ENCODE measurements at regions not wholly inside any gene's neighbourhood (a gene's known extent, or its start where the extent isn't known, plus 50 kb on each side); places are given as distances from the start of the nearest gene placed in this dataset.

DNA sequence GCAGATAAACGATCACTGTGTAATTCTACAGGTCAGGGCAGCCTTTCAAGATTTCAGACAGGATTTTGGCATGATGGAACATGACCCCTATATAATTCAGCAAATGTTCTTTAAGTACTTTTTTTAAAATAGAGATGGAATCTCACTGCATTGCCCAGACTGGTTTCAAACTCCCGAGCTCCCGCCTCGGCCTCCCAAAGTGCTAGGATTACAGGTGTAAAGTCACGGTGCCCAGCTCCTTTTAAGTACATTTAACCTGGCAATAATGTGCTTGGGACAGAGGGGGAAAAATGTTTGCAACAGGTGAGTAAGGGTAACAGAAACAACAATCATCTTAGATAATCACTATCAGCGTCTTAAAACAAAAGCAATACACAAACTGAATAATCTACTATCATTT is 66.5 kb upstream of the PSMD7 start:
- ChIA-PET CTCF (ENCODE audit: low intra/inter-chr PET ratio, low total read pairs) (no interaction called here), POLR2A (no interaction called here)
- TF ChIP-seq PHB2 (IDR thresholded peaks at IDR 0.05; ENCODE audit: partially characterized antibody): no peak
- TF ChIP-seq, protein P1, sequence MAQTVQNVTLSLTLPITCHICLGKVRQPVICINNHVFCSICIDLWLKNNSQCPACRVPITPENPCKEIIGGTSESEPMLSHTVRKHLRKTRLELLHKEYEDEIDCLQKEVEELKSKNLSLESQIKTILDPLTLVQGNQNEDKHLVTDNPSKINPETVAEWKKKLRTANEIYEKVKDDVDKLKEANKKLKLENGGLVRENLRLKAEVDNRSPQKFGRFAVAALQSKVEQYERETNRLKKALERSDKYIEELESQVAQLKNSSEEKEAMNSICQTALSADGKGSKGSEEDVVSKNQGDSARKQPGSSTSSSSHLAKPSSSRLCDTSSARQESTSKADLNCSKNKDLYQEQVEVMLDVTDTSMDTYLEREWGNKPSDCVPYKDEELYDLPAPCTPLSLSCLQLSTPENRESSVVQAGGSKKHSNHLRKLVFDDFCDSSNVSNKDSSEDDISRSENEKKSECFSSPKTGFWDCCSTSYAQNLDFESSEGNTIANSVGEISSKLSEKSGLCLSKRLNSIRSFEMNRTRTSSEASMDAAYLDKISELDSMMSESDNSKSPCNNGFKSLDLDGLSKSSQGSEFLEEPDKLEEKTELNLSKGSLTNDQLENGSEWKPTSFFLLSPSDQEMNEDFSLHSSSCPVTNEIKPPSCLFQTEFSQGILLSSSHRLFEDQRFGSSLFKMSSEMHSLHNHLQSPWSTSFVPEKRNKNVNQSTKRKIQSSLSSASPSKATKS (CRISPR knock-in tag; IDR thresholded peaks at IDR 0.05): no peak
- no peak for TF ChIP-seq BHLHE40 (IDR thresholded peaks at IDR 0.05; ENCODE audit: low read length)
- no peak for TF ChIP-seq ZNF235 (CRISPR knock-in tag; IDR thresholded peaks at IDR 0.05; ENCODE audit: borderline replicate concordance)
- TF ChIP-seq, protein P2, sequence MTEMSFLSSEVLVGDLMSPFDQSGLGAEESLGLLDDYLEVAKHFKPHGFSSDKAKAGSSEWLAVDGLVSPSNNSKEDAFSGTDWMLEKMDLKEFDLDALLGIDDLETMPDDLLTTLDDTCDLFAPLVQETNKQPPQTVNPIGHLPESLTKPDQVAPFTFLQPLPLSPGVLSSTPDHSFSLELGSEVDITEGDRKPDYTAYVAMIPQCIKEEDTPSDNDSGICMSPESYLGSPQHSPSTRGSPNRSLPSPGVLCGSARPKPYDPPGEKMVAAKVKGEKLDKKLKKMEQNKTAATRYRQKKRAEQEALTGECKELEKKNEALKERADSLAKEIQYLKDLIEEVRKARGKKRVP (CRISPR knock-in tag; IDR thresholded peaks at IDR 0.05): no peak
- TF ChIP-seq, protein P3, sequence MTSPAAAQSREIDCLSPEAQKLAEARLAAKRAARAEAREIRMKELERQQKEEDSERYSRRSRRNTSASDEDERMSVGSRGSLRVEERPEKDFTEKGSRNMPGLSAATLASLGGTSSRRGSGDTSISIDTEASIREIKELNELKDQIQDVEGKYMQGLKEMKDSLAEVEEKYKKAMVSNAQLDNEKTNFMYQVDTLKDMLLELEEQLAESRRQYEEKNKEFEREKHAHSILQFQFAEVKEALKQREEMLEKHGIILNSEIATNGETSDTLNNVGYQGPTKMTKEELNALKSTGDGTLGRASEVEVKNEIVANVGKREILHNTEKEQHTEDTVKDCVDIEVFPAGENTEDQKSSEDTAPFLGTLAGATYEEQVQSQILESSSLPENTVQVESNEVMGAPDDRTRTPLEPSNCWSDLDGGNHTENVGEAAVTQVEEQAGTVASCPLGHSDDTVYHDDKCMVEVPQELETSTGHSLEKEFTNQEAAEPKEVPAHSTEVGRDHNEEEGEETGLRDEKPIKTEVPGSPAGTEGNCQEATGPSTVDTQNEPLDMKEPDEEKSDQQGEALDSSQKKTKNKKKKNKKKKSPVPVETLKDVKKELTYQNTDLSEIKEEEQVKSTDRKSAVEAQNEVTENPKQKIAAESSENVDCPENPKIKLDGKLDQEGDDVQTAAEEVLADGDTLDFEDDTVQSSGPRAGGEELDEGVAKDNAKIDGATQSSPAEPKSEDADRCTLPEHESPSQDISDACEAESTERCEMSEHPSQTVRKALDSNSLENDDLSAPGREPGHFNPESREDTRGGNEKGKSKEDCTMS (CRISPR knock-in tag; conservative IDR thresholded peaks at IDR 0.05): no peak
- no peak for TF ChIP-seq GFI1 (CRISPR knock-in tag; IDR thresholded peaks at IDR 0.05; ENCODE audit: borderline replicate concordance)
- no peak for TF ChIP-seq ZNF329 (CRISPR knock-in tag; IDR thresholded peaks at IDR 0.05; ENCODE audit: low read depth)
- no peak for TF ChIP-seq NFE2 (CRISPR knock-in tag; IDR thresholded peaks at IDR 0.05)
- TF ChIP-seq SP2 (CRISPR knock-in tag; IDR thresholded peaks at IDR 0.05): no peak
- TF ChIP-seq, protein P4, sequence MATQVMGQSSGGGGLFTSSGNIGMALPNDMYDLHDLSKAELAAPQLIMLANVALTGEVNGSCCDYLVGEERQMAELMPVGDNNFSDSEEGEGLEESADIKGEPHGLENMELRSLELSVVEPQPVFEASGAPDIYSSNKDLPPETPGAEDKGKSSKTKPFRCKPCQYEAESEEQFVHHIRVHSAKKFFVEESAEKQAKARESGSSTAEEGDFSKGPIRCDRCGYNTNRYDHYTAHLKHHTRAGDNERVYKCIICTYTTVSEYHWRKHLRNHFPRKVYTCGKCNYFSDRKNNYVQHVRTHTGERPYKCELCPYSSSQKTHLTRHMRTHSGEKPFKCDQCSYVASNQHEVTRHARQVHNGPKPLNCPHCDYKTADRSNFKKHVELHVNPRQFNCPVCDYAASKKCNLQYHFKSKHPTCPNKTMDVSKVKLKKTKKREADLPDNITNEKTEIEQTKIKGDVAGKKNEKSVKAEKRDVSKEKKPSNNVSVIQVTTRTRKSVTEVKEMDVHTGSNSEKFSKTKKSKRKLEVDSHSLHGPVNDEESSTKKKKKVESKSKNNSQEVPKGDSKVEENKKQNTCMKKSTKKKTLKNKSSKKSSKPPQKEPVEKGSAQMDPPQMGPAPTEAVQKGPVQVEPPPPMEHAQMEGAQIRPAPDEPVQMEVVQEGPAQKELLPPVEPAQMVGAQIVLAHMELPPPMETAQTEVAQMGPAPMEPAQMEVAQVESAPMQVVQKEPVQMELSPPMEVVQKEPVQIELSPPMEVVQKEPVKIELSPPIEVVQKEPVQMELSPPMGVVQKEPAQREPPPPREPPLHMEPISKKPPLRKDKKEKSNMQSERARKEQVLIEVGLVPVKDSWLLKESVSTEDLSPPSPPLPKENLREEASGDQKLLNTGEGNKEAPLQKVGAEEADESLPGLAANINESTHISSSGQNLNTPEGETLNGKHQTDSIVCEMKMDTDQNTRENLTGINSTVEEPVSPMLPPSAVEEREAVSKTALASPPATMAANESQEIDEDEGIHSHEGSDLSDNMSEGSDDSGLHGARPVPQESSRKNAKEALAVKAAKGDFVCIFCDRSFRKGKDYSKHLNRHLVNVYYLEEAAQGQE (IDR thresholded peaks at IDR 0.05; ENCODE audit: borderline replicate concordance in 1 of 2, low read depth in 1 of 2, low read length in 2 of 2): no peak
- TF ChIP-seq TOPORS (CRISPR knock-in tag; IDR thresholded peaks at IDR 0.05): no peak
- intact Hi-C loops (cut with micrococcal nuclease; ENCODE audit: unreplicated experiment): no loop called here
- no peak overlapping the region for H2AFZ ChIP-seq (ENCODE audit: low read length)
- H3K4me3 ChIP-seq (replicated peaks in 1 of 3; ENCODE audit: insufficient read depth in 1 of 3, low read depth in 2 of 3, low read length in 3 of 3): no peak overlapping the region
- no peaks in the 10 kb centered on the region for H3K9me3 ChIP-seq (ENCODE audit: low read length)
- no TSS peak for BruUV-seq (replicated peaks)
- in situ Hi-C loops (cut with HindIII; ENCODE audit: extremely low pct_ligation_motif_present, low pct_unique_long_range_greater_than_20kb): no loop called here
- peaks cover 0 to 12% of the 10 kb centered on the region in 2 experiments; a peak in 1 of 5 replicates for H3K27me3 ChIP-seq (ENCODE audit: control insufficient read depth in 1 of 2, insufficient read depth in 2 of 2, low read length in 2 of 2)
- no peaks in the 10 kb centered on the region for H3K79me2 ChIP-seq (ENCODE audit: insufficient read depth, low read length)
- no peak overlapping the region for H3K27ac ChIP-seq (ENCODE audit: extremely low read length, insufficient read depth, low read length)
- ATAC-seq: no peak
- no peak for FAIRE-seq
- WGBS (ENCODE audit: low lambda C conversion rate): 8% methylated on average over 6 of the region's 6 CpGs
- H3K36me3 ChIP-seq (replicated peaks in 1 of 2; ENCODE audit: control insufficient read depth in 1 of 2, insufficient read depth in 2 of 2, low read length in 2 of 2): no peaks in the 10 kb centered on the region
- no peak overlapping the region for H3K9ac ChIP-seq (ENCODE audit: insufficient read depth, low read depth, low read length)
- no peaks in the 10 kb centered on the region; the same call in 1 of the 2 replicates for H4K20me1 ChIP-seq (ENCODE audit: insufficient read depth, low read length)
- H3K4me1 ChIP-seq (ENCODE audit: insufficient read depth, low read length): no peaks in the 10 kb centered on the region
- no peak overlapping the region for H3K4me2 ChIP-seq (ENCODE audit: low read depth, low read length)
- no peak for DNase-seq (ENCODE audit: low spot score)

Measured in HepG2 (cell line).